CD8-positive, alpha-beta memory T cell (primary cell): ENCODE measurements at regions not wholly inside any gene's neighbourhood (a gene's known extent, or its start where the extent isn't known, plus 50 kb on each side); places are given as distances from the start of the nearest gene placed in this dataset.

Source experiments
- CTCF ChIA-PET: fragments of 350-600 bp; sonication (Branson Sonifier 250); formaldehyde crosslinking; loops from one replicate; lab custom pipeline; 2021; ENCODE audit warnings: antibody characterized with exemption; lab: Charles Lee
- POLR2A ChIA-PET: fragments of 350-600 bp; sonication (Branson Sonifier 250); formaldehyde crosslinking; loops from one replicate; lab custom pipeline; 2021; ENCODE audit warnings: antibody characterized with exemption; lab: Charles Lee
- DNase-seq, 5 donors: peaks; one replicate each; pipeline versions ENCODE4 v3.0.0 to v3.0.0-alpha.2; 2020 to 2022; ENCODE audit warnings: mixed read lengths in 1 of 5
- H3K27ac ChIP-seq: one replicate; pipeline ENCODE4 v1.7.0; 2013; ENCODE audit warnings: low read depth, mild to moderate bottlenecking, low read length, moderate library complexity
- H3K27me3 ChIP-seq: 2 replicates; pipeline ENCODE4 v1.7.0; 2013; ENCODE audit warnings: low read length, mild to moderate bottlenecking; ENCODE audit not compliant: insufficient read depth, poor library complexity, severe bottlenecking
- H3K36me3 ChIP-seq: 2 replicates; pipeline ENCODE4 v1.7.0; 2013; ENCODE audit warnings: mild to moderate bottlenecking, low read length, moderate library complexity; ENCODE audit not compliant: insufficient read depth
- H3K4me1 ChIP-seq: 2 replicates; pipeline ENCODE4 v1.7.0; 2013; ENCODE audit warnings: mild to moderate bottlenecking, low read length, moderate library complexity; ENCODE audit not compliant: insufficient read depth
- H3K4me3 ChIP-seq: 2 replicates; pipeline ENCODE4 v1.7.0; 2013; ENCODE audit warnings: mild to moderate bottlenecking, low read length
- H3K9me3 ChIP-seq: 2 replicates; pipeline ENCODE4 v1.7.0; 2013; ENCODE audit warnings: mild to moderate bottlenecking, low read length
- H3K27ac Mint-ChIP-seq, 8 donors: one replicate each; pipeline ENCODE4 v1.8.0; 2020 to 2021; ENCODE audit warnings: mixed read lengths in 8 of 8, mild to moderate bottlenecking in 6 of 8, inconsistent platforms in 3 of 8, moderate library complexity in 3 of 8
- H3K27me3 Mint-ChIP-seq, 2 donors: one replicate each; pipeline ENCODE4 v1.8.0; 2020 to 2021; ENCODE audit warnings: mixed read lengths in 2 of 2, mild to moderate bottlenecking in 1 of 2, moderate library complexity in 1 of 2
- H3K36me3 Mint-ChIP-seq, 3 donors: one replicate each; pipeline ENCODE4 v1.8.0; 2020 to 2021; ENCODE audit warnings: mixed read lengths in 3 of 3, inconsistent platforms in 1 of 3, mild to moderate bottlenecking in 1 of 3
- H3K4me1 Mint-ChIP-seq, 3 donors: one replicate each; pipeline ENCODE4 v1.8.0; 2020 to 2021; ENCODE audit warnings: mixed read lengths in 3 of 3, inconsistent platforms in 1 of 3, mild to moderate bottlenecking in 1 of 3
- H3K4me3 Mint-ChIP-seq, 7 donors: one replicate each; pipeline ENCODE4 v1.8.0; 2020 to 2021; ENCODE audit warnings: mixed read lengths in 7 of 7, mild to moderate bottlenecking in 6 of 7, moderate library complexity in 4 of 7, inconsistent platforms in 2 of 7
- H3K9me3 Mint-ChIP-seq, 5 donors: one replicate each; pipeline ENCODE4 v1.8.0; 2020 to 2022; ENCODE audit warnings: mixed read lengths in 5 of 5, mild to moderate bottlenecking in 3 of 5, moderate library complexity in 2 of 5, inconsistent platforms in 1 of 5

DNA sequence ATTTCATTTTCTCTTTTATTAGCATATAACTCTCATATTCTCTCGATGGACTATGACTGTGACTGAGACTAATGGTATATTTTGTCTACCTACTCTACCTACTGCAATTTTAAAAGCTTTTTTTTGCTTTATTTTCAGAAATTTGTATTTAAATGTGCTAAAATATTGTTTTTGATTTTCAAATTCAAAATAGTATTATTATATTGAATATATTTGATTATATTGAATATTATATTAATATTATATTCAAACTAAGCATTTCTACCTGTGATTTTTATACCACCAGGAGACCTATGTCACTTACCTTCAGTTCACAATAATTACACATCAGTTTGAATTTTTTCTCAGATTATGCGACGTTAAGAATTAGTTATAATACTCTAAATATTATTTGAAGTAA lies 700.5 kb upstream of the RGMB start:
- Mint-ChIP-seq H3K4me3 (no peak overlapping the region), H3K27ac (no peak overlapping the region), H3K36me3 (no peaks in the 10 kb centered on the region), H3K27me3 (no peaks in the 10 kb centered on the region), H3K4me1 (no peaks in the 10 kb centered on the region), H3K9me3 (peaks cover 0 to 3% (median 0%) of the 10 kb centered on the region in 5 donors)
- ChIA-PET CTCF (no interaction called here), POLR2A (no interaction called here)
- H3K27ac ChIP-seq: no peak overlapping the region
- H3K9me3 ChIP-seq: no peaks in the 10 kb centered on the region
- no peak overlapping the region for H3K4me3 ChIP-seq
- H3K36me3 ChIP-seq: no peaks in the 10 kb centered on the region
- no peaks in the 10 kb centered on the region for H3K4me1 ChIP-seq
- no peaks in the 10 kb centered on the region for H3K27me3 ChIP-seq
- DNase-seq: no peak

DNA sequence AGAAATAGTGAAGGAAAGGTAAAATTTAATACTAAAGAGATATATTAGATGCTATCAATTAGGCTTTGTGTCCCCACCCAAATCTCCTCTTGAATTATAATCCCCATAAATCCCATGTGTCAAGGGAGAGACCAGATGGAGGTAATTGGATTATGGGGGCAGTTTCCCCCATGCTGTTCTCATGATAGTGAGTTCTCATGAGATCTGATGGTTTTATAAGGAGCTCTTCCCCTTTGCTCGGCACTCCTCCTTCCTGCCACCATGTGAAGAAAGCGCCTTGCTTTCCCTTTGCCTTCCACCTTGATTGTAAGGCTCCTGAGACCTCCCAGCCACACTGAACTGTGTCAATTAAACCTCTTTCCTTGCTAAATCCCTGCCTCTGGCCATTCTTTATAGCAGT lies 697.0 kb upstream of the RGMB start:
- no peak for DNase-seq
- Mint-ChIP-seq H3K4me3 (no peak overlapping the region), H3K27me3 (no peaks in the 10 kb centered on the region), H3K27ac (no peak overlapping the region), H3K4me1 (no peaks in the 10 kb centered on the region), H3K36me3 (no peaks in the 10 kb centered on the region), H3K9me3 (peaks cover 0 to 3% (median 0%) of the 10 kb centered on the region in 5 donors)
- H3K4me1 ChIP-seq: no peaks in the 10 kb centered on the region
- no peak overlapping the region for H3K4me3 ChIP-seq
- no peaks in the 10 kb centered on the region for H3K36me3 ChIP-seq
- no peak overlapping the region for H3K27ac ChIP-seq
- no peaks in the 10 kb centered on the region for H3K27me3 ChIP-seq
- no peaks in the 10 kb centered on the region for H3K9me3 ChIP-seq
- ChIA-PET POLR2A (no interaction called here), CTCF (no interaction called here)

DNA sequence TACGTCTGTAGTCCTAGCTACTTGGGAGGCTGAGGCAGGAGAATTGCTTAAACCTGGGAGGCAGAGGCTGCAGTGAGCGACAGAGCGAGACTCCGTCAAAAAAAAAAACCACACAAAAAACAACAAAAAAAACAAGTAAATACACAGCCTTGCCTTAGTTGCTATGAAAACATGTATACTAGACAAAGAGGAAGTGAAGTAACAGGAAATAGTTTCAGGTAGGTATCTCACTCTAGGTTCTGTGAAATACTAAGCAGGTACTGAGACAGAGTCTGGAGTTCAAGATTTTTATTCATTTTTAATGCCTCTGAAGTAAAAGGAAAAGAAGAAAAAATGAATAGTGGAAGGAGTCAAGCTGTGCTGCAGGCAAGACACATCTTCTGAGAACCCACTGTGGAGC lies 687.9 kb upstream of the RGMB start:
- H3K36me3 ChIP-seq: no peaks in the 10 kb centered on the region
- Mint-ChIP-seq H3K9me3 (peaks cover 0 to 2% (median 0%) of the 10 kb centered on the region in 5 donors), H3K4me3 (no peak overlapping the region), H3K27ac (no peak overlapping the region), H3K4me1 (no peaks in the 10 kb centered on the region), H3K27me3 (peaks cover 0 to 6% of the 10 kb centered on the region in 2 donors), H3K36me3 (no peaks in the 10 kb centered on the region)
- CTCF ChIA-PET: no interaction called here
- no peak for DNase-seq
- H3K9me3 ChIP-seq: no peaks in the 10 kb centered on the region
- no peaks in the 10 kb centered on the region for H3K27me3 ChIP-seq
- POLR2A ChIA-PET: no interaction called here
- H3K4me3 ChIP-seq: no peak overlapping the region
- H3K4me1 ChIP-seq: no peaks in the 10 kb centered on the region
- no peak overlapping the region for H3K27ac ChIP-seq

DNA sequence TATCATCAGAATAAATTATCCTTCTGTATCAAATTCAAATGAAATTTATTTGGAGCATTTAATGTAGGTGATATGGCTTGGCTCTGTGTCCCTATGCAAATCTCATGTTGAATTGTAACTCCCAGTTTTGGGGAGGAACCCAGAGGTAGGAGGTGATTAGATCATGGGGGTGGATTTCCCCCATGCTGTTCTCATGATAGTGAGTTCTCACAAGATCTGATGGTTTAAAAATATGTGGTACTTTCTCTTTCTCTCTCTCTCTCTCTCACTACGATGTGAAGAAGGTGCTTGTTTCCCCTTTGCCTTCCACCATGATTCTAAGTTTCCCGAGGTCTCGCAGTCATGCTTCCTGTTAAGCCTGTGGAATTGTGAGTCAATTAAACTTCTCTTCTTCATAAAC lies 678.4 kb upstream of the RGMB start:
- Mint-ChIP-seq H3K4me3 (no peak overlapping the region), H3K27me3 (no peaks in the 10 kb centered on the region), H3K36me3 (no peaks in the 10 kb centered on the region), H3K27ac (no peak overlapping the region), H3K4me1 (no peaks in the 10 kb centered on the region), H3K9me3 (peaks cover 0 to 5% (median 0%) of the 10 kb centered on the region in 5 donors)
- Histone ChIP-seq H3K27ac (no peak overlapping the region), H3K27me3 (no peaks in the 10 kb centered on the region), H3K4me1 (no peaks in the 10 kb centered on the region), H3K36me3 (no peaks in the 10 kb centered on the region), H3K9me3 (no peaks in the 10 kb centered on the region), H3K4me3 (no peak overlapping the region)
- DNase-seq: no peak
- ChIA-PET CTCF (no interaction called here), POLR2A (no interaction called here)

DNA sequence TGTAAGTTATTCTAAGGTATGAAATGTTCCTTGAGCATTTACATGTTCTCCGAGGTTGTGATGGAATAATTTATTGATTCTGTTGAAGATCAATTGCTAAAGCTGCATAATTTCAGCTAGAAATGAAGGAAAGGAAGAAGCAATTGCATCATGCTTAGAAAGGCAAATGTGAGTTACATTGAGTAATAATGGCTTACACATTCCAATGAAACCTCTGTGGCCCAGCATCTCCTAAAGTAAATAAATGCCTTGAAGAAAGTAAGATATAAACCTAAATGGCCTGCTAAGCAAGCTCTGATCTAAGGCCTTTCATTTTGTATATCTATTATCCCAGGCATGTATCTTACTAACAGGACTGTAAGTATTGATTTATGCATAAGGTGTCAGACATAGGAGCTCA lies 677.3 kb upstream of the RGMB start:
- DNase-seq: no peak
- ChIA-PET POLR2A (no interaction called here), CTCF (no interaction called here)
- Mint-ChIP-seq H3K9me3 (peaks cover 0 to 5% (median 0%) of the 10 kb centered on the region in 5 donors), H3K4me1 (no peaks in the 10 kb centered on the region), H3K27me3 (no peaks in the 10 kb centered on the region), H3K27ac (no peak overlapping the region), H3K4me3 (no peak overlapping the region), H3K36me3 (no peaks in the 10 kb centered on the region)
- Histone ChIP-seq H3K4me1 (no peaks in the 10 kb centered on the region), H3K27me3 (no peaks in the 10 kb centered on the region), H3K9me3 (no peaks in the 10 kb centered on the region), H3K4me3 (no peak overlapping the region), H3K36me3 (no peaks in the 10 kb centered on the region), H3K27ac (no peak overlapping the region)

DNA sequence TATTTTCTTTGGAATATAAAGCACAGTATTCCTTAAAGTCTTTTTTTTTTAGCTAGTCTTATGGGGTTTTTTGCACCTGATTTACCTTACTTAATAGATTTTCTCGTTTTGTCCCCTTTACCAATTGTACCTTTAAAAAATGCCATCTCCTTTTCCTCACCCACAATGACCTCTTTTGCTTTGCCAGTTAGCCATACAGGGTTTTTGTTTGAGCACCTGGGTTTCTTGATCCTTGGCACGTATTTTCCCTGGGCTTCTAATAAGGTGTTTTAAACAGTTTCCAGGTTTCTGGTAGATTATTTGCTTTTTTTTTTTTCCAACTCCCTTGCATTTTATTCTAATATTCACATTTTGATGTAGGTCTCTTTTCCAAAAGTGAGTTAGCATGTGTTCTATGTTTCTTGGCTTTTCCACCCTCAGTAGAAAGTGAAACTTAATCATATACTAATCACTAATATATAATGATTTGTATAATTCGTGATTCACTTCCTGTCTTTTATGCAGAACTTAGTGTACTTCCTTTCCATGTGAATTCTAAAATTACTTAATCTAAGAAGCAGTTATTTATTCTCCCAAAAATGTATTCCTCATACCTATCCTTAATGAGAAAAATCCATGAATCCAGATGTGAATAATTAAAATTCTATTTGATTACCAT lies 673.9 kb upstream of the RGMB start:
- H3K4me1 Mint-ChIP-seq: no peaks in the 10 kb centered on the region
- peaks cover 0 to 3% (median 0%) of the 10 kb centered on the region in 5 donors for H3K9me3 Mint-ChIP-seq
- Histone ChIP-seq H3K4me1 (no peaks in the 10 kb centered on the region), H3K27me3 (no peaks in the 10 kb centered on the region), H3K27ac (no peak overlapping the region), H3K4me3 (no peak overlapping the region), H3K36me3 (no peaks in the 10 kb centered on the region), H3K9me3 (no peaks in the 10 kb centered on the region)
- CTCF ChIA-PET: no interaction called here
- no peak for DNase-seq
- H3K4me3 Mint-ChIP-seq: no peak overlapping the region
- POLR2A ChIA-PET: no interaction called here
- no peaks in the 10 kb centered on the region for H3K36me3 Mint-ChIP-seq
- H3K27me3 Mint-ChIP-seq: no peaks in the 10 kb centered on the region
- no peak overlapping the region for H3K27ac Mint-ChIP-seq

DNA sequence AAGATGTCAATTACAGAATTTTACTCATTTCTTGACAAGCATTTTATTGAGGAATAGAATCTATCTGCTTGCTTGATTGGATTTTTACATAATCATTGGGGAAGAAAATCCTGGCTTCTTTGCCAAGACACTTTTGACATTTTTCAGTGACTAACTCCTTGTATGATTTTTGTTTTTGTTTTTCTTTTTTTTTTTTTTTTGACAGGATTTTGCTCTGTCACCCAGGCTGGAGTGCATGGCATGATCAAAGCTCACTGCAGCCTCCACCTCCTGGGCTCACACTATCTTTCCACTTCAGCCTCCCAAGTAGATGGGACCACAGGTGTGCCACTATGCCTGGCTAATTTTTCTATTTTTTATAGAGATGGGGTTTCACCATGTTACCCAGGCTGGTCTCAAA lies 672.3 kb upstream of the RGMB start:
- no peaks in the 10 kb centered on the region for H3K27me3 Mint-ChIP-seq
- ChIA-PET CTCF (no interaction called here), POLR2A (no interaction called here)
- Histone ChIP-seq H3K27ac (no peak overlapping the region), H3K9me3 (no peaks in the 10 kb centered on the region), H3K4me3 (no peak overlapping the region), H3K4me1 (no peaks in the 10 kb centered on the region), H3K36me3 (no peaks in the 10 kb centered on the region), H3K27me3 (no peaks in the 10 kb centered on the region)
- no peak for DNase-seq
- no peak overlapping the region for H3K4me3 Mint-ChIP-seq
- no peaks in the 10 kb centered on the region for H3K36me3 Mint-ChIP-seq
- H3K9me3 Mint-ChIP-seq: peaks cover 0 to 3% (median 0%) of the 10 kb centered on the region in 5 donors
- no peak overlapping the region for H3K27ac Mint-ChIP-seq
- no peaks in the 10 kb centered on the region for H3K4me1 Mint-ChIP-seq

DNA sequence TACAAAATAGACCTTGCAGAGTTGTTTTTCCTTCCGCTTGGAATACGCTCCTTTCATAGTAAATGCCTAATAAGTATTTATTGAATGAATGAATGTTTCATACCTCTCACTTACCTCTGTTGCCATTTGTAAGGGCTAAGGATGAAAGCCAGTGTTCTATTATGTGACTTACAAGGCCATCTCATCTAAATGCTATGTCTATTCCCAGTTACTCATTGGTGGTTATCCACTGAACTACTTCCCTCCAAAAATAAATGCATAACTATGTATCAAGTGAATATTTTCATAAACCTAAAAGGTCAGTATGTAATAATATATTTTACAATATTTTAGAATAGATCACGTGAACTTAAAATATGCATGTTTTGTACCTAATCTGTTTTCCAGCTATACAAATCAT lies 670.5 kb upstream of the RGMB start:
- Histone ChIP-seq H3K27ac (no peak overlapping the region), H3K4me3 (no peak overlapping the region), H3K36me3 (no peaks in the 10 kb centered on the region), H3K27me3 (no peaks in the 10 kb centered on the region), H3K4me1 (no peaks in the 10 kb centered on the region), H3K9me3 (no peaks in the 10 kb centered on the region)
- no peaks in the 10 kb centered on the region for H3K36me3 Mint-ChIP-seq
- ChIA-PET CTCF (no interaction called here), POLR2A (no interaction called here)
- H3K27me3 Mint-ChIP-seq: no peaks in the 10 kb centered on the region
- H3K9me3 Mint-ChIP-seq: peaks cover 0 to 3% (median 0%) of the 10 kb centered on the region in 5 donors
- no peaks in the 10 kb centered on the region for H3K4me1 Mint-ChIP-seq
- no peak overlapping the region for H3K4me3 Mint-ChIP-seq
- DNase-seq: no peak
- H3K27ac Mint-ChIP-seq: no peak overlapping the region
